Parathyroid adenoma (tissue), 2 donors: ENCODE measurements at regions not wholly inside any gene's neighbourhood (a gene's known extent, or its start where the extent isn't known, plus 50 kb on each side); places are given as distances from the start of the nearest gene placed in this dataset.
"Not testable (repeated sequence)": the region's sequence is repeated elsewhere in the genome, so short reads cannot be mapped to it uniquely, and the experiment has no call there.

Experiments used
- H2AFZ ChIP-seq: fragments of 300-600 bp; sonication (generic); one replicate; pipeline ENCODE4 v1.7.0; 2017; ENCODE audit warnings: antibody characterized with exemption, mild to moderate bottlenecking
- H3K27ac ChIP-seq: fragments of 300-600 bp; sonication (generic); one replicate; pipeline ENCODE4 v1.7.0; 2017
- H3K27me3 ChIP-seq: fragments of 300-600 bp; sonication (generic); one replicate; pipeline ENCODE4 v1.7.0; 2017; ENCODE audit warnings: low read length; ENCODE audit not compliant: control insufficient read depth, insufficient read depth
- H3K36me3 ChIP-seq: fragments of 300-600 bp; sonication (generic); one replicate; pipeline ENCODE4 v1.7.0; 2017; ENCODE audit warnings: low read length; ENCODE audit not compliant: control insufficient read depth, insufficient read depth
- H3K4me1 ChIP-seq: fragments of 300-600 bp; sonication (generic); one replicate; pipeline ENCODE4 v1.7.0; 2017; ENCODE audit warnings: control low read depth
- H3K4me2 ChIP-seq: fragments of 300-600 bp; sonication (generic); one replicate; pipeline ENCODE4 v1.7.0; 2017; ENCODE audit warnings: low read length
- H3K4me3 ChIP-seq: fragments of 300-600 bp; sonication (generic); one replicate; pipeline ENCODE4 v1.7.0; 2017; ENCODE audit warnings: low read depth, low read length
- H3K79me2 ChIP-seq: fragments of 300-600 bp; sonication (generic); one replicate; pipeline ENCODE4 v1.7.0; 2017; ENCODE audit warnings: control low read depth
- H3K9ac ChIP-seq: fragments of 300-600 bp; sonication (generic); one replicate; pipeline ENCODE4 v1.7.0; 2017; ENCODE audit warnings: mild to moderate bottlenecking
- H3K9me3 ChIP-seq: fragments of 300-600 bp; sonication (generic); one replicate; pipeline ENCODE4 v1.7.0; 2017; ENCODE audit warnings: low read length; ENCODE audit not compliant: control insufficient read depth
- TF ChIP-seq, protein P1 (sequence below): fragments of 300-600 bp; sonication (generic); IDR thresholded peaks from one replicate; pipeline ENCODE4 v1.7.0; 2017; ENCODE audit warnings: antibody characterized with exemption, mild to moderate bottlenecking
- donor health status: primary hyperparathyroidism.

DNA sequence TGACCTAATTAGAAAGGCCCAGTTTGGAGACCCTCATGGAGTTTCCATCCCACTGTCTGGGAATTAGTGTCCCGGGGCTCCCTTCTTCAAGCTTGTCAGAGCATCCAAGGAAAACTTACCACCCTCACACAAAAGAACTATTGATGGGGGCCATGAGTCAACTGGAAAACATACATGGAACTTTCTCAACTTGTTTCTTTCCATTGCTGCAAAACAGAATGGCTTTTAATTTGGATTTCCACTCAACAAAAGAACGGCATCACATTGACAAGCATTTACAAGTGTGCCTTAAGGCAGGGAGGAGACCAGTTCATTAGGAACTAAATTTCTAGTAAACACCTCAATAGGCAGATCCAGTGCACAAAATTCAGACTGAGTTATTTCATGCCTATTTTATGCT, 289.1 kb upstream of the PREP start:
- no peaks in the 10 kb centered on the region for H3K9me3 ChIP-seq
- H3K36me3 ChIP-seq, result no peaks in the 10 kb centered on the region
- no peaks in the 10 kb centered on the region for H3K27me3 ChIP-seq
- no peaks in the 10 kb centered on the region for H3K4me1 ChIP-seq
- no peak overlapping the region for H3K4me3 ChIP-seq
- no peak overlapping the region for H3K27ac ChIP-seq
- TF ChIP-seq, protein P1, sequence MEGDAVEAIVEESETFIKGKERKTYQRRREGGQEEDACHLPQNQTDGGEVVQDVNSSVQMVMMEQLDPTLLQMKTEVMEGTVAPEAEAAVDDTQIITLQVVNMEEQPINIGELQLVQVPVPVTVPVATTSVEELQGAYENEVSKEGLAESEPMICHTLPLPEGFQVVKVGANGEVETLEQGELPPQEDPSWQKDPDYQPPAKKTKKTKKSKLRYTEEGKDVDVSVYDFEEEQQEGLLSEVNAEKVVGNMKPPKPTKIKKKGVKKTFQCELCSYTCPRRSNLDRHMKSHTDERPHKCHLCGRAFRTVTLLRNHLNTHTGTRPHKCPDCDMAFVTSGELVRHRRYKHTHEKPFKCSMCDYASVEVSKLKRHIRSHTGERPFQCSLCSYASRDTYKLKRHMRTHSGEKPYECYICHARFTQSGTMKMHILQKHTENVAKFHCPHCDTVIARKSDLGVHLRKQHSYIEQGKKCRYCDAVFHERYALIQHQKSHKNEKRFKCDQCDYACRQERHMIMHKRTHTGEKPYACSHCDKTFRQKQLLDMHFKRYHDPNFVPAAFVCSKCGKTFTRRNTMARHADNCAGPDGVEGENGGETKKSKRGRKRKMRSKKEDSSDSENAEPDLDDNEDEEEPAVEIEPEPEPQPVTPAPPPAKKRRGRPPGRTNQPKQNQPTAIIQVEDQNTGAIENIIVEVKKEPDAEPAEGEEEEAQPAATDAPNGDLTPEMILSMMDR, result no peak
- no peak overlapping the region for H3K4me2 ChIP-seq
- H3K79me2 ChIP-seq, result no peaks in the 10 kb centered on the region
- H3K9ac ChIP-seq, result no peak overlapping the region
- no peak overlapping the region for H2AFZ ChIP-seq

DNA sequence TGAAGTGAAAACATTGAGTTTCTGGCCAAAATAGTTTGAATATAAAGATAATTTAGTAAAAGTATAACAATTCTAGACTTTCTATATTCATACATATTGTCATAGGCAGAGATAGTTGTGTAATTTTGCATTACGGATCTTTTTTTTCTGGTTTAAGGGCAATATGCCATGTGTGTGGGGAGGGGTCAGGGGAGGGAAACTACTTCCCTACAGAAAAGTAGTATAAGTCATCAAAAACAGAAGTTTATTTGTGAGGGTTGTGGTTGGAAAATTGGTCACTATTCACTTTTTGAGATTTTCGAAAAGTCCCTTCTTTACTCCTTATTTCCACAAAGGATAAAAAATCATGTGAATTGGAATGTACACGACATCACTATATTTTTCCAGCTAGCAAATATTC, 288.2 kb upstream of the PREP start:
- Histone ChIP-seq H3K4me3 (no peak overlapping the region), H3K27me3 (no peaks in the 10 kb centered on the region), H3K9me3 (no peaks in the 10 kb centered on the region), H3K36me3 (no peaks in the 10 kb centered on the region), H3K4me1 (no peaks in the 10 kb centered on the region), H3K79me2 (no peaks in the 10 kb centered on the region), H3K4me2 (no peak overlapping the region), H2AFZ (no peak overlapping the region), H3K9ac (no peak overlapping the region), H3K27ac (no peak overlapping the region)
- TF ChIP-seq, protein P1, result no peak

DNA sequence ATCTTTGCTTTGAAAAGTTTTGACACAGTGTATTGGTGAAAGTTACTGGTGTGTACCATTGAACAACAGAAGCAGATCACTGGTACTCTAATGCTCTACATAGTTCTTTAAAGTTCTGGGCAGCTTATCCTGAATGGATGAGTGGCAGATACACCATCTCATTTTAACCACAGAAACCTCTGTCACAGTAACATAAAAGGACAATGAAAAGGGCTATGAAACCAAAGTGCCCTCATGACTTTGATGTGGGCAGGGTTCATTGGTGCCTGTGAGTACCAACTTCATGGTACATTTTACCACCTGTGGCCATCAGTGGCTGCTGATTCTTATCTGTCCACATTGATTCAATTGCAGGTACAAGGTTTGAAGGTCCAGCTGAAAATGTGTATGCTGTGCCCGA, 285.7 kb upstream of the PREP start:
- H2AFZ ChIP-seq, result no peak overlapping the region
- no peaks in the 10 kb centered on the region for H3K4me1 ChIP-seq
- H3K27ac ChIP-seq, result no peak overlapping the region
- H3K27me3 ChIP-seq, result no peaks in the 10 kb centered on the region
- no peak overlapping the region for H3K9ac ChIP-seq
- H3K36me3 ChIP-seq, result no peaks in the 10 kb centered on the region
- no peaks in the 10 kb centered on the region for H3K79me2 ChIP-seq
- TF ChIP-seq, protein P1, result no peak
- no peaks in the 10 kb centered on the region for H3K9me3 ChIP-seq
- H3K4me2 ChIP-seq, result no peak overlapping the region
- H3K4me3 ChIP-seq, result no peak overlapping the region

DNA sequence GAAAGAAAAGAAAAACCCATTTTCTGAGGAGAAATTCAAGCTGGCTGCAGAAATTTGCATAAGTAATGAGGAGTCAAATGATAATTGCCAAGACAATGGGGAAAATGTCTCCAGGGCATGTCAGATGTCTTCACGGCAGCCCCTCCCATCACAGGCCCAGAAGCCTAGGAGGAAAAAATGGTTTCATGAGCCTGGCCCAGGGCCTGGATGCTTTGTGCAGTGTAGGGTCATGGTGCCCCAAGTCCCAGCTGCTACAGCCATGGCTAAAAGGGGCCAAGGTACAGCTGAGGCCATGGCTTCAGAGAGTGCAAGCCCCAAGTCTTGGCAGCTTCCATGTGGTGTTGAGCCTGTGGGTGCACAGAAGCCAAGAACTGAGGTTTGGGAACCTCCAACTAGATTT, 283.9 kb upstream of the PREP start:
- H3K9ac ChIP-seq, H3K4me2 ChIP-seq, H3K79me2 ChIP-seq, H3K4me3 ChIP-seq, H3K27me3 ChIP-seq, H2AFZ ChIP-seq, H3K9me3 ChIP-seq, H3K36me3 ChIP-seq, H3K27ac ChIP-seq, H3K4me1 ChIP-seq: not testable (repeated sequence)

DNA sequence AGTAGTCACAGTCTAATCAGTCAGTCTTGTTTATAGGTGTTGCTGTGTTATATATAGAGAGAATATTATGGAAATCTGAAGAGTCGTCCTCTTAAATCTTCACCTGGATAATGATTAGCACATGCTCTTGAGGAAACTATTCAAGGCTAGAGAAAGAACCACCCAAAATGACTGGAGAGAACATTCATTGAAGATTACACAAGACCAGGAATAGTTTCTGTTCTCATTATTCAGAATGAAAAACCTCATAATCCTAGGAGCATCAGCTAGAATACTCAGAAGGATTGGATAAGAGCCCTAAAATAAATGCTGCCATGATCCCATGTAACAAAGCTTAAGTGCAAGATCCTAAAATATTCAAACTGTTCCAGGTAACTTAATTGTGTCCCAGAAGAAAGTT, 278.2 kb upstream of the PREP start:
- Histone ChIP-seq H3K79me2 (no peaks in the 10 kb centered on the region), H3K27me3 (no peaks in the 10 kb centered on the region), H3K4me1 (no peaks in the 10 kb centered on the region), H3K9ac (no peak overlapping the region), H3K9me3 (no peaks in the 10 kb centered on the region), H3K36me3 (no peaks in the 10 kb centered on the region), H2AFZ (no peak overlapping the region), H3K27ac (no peak overlapping the region), H3K4me3 (no peak overlapping the region), H3K4me2 (no peak overlapping the region)
- TF ChIP-seq, protein P1, result no peak
